ENCODE measurements at regions not wholly inside any gene's neighbourhood (a gene's known extent, or its start where the extent isn't known, plus 50 kb on each side); places are given as distances from the start of the nearest gene placed in this dataset.
"Not testable (repeated sequence)": the region's sequence is repeated elsewhere in the genome, so short reads cannot be mapped to it uniquely, and the experiment has no call there.

GRCh38 chr2:207372483-207372882 lies 157.3 kb upstream of the CREB1 start:
- no peak for DNase-seq

DNA sequence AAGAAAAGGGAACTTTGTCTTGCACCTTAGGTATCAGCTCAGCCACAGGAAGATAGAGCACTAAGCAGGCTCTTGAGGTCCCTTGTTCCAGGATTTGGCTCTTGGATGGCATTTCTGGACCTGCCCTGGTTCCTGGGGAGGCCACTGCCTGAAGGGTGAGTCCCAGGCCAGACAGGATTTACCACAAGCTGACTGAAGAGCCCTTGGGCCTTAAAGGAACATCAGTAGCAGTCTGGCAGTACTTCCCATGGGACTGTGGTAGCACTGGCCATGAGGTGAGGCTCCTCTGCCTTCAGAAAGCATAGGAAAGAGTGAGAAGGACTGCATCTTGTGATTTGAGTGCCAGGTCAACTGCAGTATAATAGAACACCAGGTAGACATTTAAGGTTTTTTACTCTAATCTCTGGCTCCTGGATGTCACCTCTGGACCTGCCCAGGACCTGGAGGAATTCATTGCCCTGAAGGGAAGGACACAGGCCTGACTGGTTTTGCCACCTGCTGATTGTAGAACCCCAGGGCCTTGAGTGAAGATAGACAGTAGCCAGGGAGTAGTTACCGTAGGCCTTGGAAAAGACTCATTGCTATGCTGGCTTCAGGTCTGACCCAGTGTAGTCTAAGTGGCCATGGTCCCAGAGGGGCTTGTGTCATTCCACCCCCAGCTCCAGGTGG lies 154.4 kb upstream of the CREB1 start:
- DNase-seq = no peak

- not testable (repeated sequence) for DNase-seq
Observed at GRCh38 chr2:207378620-207379019, 151.1 kb upstream of the CREB1 start.

DNA sequence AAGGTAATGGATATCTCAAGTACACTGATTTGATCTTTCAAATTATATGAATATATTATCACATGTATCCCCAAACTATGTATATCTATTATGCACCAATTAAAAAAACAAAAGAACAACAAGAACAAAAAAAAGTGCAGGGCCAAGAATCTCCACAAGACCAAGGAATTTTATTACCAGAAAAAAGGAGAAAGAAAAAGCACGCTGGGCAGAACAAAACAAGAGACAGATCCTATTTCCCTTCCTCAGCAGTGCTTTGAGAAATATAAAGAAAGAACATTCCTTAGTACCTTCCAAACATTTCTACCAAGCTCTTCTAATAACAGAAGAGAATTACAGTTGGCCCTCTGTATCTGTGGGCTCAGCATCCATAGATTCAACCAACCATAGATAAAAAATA lies 144.7 kb upstream of the CREB1 start:
- DNase-seq = no peak

DNA sequence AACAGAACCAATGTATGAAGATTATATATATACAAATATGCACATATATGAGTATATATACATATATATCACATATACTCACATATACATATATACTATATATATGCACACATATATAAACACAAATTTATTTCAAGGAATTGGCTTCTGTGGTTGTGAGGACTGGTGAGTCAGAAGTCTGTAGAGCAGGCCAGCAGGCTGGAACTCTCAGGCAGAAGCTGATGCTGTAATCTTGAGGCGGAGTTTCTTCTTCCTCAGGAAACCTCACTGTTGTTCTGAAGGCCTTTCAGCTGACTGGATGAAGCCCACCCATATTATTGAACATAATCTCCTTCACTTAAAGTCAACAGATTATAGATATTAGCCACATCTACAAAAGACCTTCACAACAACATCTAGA lies 143.9 kb upstream of the CREB1 start:
- DNase-seq = no peak

DNA sequence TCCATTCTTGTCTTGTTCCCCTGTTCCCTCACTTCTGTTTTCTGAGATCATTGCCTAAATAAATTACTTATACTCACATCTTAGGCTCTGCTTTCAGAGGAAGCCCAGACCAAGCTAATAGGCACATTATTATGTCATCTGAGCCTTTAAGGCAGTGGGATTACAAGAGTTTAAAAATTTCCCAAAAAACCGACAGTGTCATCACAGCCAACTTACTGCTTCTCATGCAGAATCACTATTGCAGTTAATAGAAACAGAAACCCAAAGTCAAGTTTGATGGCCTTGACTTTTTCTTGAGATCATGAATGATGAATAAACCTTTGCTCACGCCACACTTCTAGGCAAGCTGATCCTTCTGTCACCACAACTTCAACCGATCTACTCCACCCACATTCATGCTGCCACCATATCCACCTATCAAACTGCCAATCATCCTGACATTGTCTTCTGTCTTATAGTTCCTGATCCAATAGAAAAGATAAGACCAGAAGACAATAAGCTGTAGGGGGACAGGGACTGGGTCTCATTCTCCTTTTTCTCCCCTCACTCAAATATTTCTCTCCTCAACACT lies 142.7 kb upstream of the CREB1 start:
- no peak for DNase-seq

DNA sequence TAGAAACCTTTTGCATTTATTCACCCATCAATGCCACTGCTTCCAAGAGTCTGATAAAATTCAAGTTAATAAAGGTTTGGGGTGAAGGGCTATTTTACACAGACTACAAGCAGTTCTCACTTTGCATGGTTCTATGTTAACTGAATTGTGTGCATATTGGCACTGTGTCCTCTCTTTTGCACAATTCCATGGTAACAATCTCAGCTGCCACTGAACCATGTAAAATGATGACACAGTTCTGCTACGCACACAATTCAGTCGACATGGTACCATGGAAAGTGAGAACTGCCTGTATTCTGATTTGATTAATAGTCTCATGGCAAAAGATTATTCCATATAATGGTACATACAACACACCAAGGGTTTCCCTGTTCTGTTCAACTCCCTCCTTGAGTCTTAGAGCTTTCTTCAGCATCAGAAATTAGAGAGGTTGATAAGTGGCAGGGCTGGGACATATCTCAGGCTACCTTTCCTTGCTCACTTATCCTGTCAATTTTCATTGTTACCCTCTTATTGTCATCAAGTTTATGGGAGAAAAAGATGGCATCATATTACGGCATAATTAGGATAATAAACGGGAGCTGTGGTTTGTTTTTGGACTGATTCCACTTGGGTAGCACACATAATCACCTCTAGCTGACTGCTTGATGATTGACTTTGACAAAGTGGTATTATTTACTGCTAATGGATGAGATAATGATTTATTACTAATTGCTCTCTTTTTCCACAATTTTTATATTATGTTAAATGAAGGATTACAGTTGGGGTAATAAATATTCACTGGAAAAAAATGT lies 139.3 kb upstream of the CREB1 start:
- DNase-seq = no peak

- no peak for DNase-seq
Observed at GRCh38 chr2:207394203-207394781, 135.5 kb upstream of the CREB1 start.

DNA sequence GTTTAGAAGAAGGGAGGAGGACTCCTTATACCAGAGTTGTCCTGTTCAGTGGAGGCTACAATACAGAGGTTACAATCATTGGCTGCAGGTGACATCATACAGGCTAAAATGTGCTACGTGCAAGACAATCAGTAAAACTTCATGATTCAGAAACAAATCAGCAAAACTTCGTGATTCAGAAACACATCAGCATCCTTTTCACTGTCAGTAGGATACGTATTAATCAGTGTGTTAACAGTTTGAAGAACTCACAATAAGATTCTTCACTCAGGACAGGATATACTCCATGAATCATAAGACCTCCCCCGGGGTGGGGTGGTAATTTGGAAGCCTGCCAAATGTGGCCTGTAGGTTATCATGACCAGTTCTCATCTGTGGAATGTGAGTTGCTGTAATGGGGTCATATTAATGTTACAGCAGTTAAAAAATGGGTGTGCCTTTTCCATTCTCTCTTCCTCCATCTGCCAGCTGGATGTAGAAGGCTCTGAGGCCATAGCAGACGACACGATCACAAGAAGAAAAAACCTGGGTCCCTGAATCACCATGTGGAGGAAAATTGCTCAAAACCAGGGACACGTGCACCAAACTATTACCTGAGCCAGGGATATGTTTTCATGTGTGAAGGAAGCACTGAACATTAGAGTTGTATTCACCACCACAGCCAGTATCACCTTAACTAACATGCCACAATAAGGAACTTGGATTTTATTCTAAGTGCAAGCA lies 134.8 kb upstream of the CREB1 start:
- no peak for DNase-seq

GRCh38 chr2:207395535-207396251 lies 134.1 kb upstream of the CREB1 start:
- DNase-seq = no peak

DNA sequence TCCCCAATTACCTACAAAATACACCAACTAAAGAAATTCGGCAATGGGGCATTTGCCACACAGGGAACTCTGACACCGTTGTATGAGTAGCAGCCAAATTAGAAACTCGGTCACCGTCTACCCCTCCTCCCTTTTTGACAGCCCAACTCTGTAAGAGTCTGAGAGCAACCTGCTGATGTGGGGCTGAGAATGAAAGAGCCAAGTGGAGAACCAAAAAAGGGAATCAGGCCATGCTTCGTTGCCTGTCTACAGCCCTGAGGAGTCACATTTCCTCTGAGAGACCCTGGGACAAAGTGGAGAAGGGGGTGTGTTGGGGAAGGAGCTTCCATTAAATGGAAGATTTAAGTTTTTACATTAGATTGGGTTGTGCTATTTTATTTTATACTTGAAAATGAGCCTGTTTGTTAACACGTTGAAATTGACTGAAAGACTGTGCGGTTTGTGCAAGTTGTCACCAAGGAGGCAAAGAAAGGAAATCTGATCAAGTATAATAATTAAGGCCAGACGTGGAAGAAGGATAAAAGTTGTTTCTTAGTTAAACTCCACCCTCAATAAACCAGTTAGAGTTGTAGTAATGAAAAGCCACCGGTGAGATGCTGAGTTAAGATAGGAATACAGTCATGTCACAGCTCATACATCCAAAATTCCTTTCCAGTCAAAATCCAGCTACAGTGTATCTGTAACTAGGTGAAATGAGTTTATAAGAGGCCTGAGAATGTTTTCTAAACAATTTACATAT lies 131.7 kb upstream of the CREB1 start:
- no peak for DNase-seq

DNA sequence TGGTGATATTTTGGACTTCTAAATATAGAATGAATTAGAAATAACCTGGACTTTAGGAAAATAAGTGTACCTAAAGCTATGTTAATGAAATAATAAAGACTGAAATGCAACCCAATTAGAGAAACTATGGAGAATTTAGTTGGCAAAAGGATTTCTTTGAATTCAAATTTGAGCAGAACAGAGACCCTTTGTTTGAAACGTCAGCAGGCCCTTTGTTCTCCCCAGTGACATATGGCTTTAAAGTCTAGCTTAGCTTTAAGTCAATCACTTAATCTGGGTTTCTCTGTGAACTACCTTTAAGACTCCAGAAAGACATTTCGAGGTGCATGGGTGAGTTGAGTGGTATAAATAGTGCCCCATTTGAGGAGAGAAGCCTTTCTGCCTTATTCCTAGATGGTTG lies 130.5 kb upstream of the CREB1 start:
- DNase-seq = no peak

DNA sequence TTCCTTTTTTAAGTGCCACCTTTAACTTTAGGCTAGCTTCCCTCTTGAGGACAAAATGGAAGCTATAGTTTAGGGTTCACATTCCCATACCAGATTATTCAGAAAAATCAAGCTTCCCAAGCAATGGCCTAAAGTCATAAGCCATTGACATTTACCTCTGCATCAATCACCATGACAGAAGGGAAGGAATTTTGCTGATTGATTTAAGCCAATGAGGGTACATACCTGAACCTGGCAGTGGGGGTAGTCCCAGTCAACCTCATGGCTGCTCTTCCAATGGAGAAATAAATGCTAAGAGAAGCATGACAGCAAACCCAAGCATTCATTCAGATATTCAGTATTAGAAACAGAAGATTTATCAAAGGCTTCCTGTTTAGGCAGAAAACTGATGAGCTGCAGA lies 128.4 kb upstream of the CREB1 start:
- no peak for DNase-seq

DNA sequence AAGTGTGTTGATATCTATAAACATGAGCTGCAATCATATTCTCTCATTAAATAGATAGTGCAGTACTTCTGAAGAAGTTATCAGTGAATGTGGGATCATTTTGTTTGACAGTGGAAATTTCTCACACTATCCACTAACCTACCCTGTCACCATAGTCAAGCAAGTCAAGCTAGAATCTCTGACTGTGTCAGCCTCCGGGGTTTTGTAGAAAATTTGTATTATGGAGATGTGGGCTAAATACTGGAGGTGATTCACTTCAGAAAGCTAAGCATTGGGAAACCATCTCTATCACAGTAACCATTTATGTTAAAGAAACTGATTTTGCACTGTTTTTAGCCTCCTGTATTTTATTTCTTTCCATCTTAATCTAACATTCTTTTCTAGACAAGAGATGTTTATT lies 126.6 kb upstream of the CREB1 start:
- DNase-seq = no peak

- DNase-seq = peak; percentile 68
Observed at GRCh38 chr2:207403950-207404349, 125.8 kb upstream of the CREB1 start.

- no peak for DNase-seq
Observed at GRCh38 chr2:207405150-207405549, 124.6 kb upstream of the CREB1 start.

GRCh38 chr2:207408086-207408794 lies 121.5 kb upstream of the CREB1 start:
- DNase-seq = peak; percentile 98

- DNase-seq = peak; percentile 11
Observed at GRCh38 chr2:207409517-207409916, 120.2 kb upstream of the CREB1 start.

GRCh38 chr2:207412787-207413310 lies 116.9 kb upstream of the CREB1 start:
- DNase-seq = no peak

DNA sequence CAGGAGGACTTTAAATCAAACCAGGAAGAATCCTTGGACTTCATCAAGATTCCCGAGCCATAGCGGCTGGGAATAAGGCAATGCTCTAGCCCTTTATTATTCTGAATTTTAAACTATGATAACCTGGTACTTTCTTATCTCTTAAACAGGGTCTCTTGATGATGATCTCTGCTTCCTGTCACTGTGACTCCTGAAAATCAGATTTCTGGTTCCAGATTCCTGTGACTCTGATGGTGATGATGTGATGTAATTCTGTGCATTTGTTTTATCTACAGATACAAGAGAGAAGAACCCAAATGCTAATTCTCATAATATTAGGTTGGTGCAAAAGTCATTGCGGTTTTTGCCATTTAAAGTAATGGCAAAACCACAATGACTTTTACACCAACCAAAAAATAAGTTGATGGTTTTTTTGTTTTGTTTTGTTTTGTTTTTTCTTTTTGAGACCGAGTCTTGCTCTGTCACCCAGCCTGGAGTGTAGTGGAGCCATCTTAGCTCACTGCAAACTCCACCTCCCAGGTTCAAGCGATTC lies 116.3 kb upstream of the CREB1 start:
- DNase-seq = no peak

DNA sequence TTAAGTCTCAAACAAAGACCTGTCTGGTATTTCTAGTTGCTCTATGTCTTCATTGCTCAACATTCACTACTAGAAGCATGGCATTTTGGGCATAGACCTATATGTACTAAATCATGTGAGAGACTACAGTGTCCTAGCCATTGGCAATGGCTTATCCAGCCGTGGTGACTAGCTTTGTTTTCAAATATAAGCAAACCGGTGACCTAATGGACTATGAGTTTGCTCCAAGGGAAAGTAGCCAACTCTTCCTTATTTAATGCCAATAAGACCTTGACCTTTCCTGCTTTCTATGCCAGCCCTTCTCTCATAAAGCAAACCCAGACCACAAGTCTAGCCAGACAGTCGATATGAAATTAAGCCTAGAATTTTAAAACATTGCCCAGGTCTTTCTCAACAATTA lies 113.7 kb upstream of the CREB1 start:
- peak; percentile 3 for DNase-seq
